ENCODE measurements at regions not wholly inside any gene's neighbourhood (a gene's known extent, or its start where the extent isn't known, plus 50 kb on each side); places are given as distances from the start of the nearest gene placed in this dataset.

DNA sequence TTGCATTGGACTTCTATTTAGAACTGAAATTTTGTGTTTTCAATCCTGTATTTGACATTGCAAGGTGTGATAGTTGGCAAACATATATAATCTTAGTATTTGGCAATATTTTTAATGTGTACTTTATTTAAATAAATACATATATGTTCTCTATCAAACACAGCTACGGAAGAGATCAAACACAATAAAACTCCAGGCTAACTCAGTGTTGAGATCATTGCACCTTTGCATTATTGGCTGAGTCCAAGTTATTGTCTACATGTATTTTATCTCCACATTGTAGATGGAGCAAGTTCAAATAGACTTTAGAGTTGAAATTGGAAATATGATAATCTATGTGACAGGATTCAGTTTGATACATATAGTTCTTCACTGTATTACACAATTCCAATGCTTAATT is 176.7 kb downstream of the ST6GAL2 start:
- H4K20me1 ChIP-seq (ENCODE audit: insufficient read depth, low read length) = no peaks in the 10 kb centered on the region
- intact Hi-C loops (cut with micrococcal nuclease) = no loop called here
- no peak overlapping the region for H3K4me3 Mint-ChIP-seq

GRCh38 chr2:106719222-106719621 is 166.7 kb downstream of the ST6GAL2 start:
- no peak overlapping the region for H3K4me2 ChIP-seq (replicated peaks; ENCODE audit: extremely low read depth, low read length, poor library complexity, severe bottlenecking)
- DNase-seq = no peak
- H3K4me1 ChIP-seq (ENCODE audit: control insufficient read depth in 1 of 2, insufficient read depth in 2 of 2, low read length in 2 of 2) = no peaks in the 10 kb centered on the region
- Mint-ChIP-seq H3K4me3 (no peak overlapping the region), H3K9me3 (peaks cover 9 to 17% (median 12%) of the 10 kb centered on the region in 7 donors), H3K4me1 (no peaks in the 10 kb centered on the region), H3K27me3 (ENCODE audit: low read depth in 3 of 3) (peaks cover 0 to 4% (median 2%) of the 10 kb centered on the region in 3 donors), H3K36me3 (no peaks in the 10 kb centered on the region), H3K27ac (no peak overlapping the region)
- H3K27ac ChIP-seq (ENCODE audit: low read depth in 1 of 2, low read length in 2 of 2) = no peak overlapping the region
- H3K27me3 ChIP-seq (ENCODE audit: control insufficient read depth in 2 of 2, insufficient read depth in 2 of 2, low read length in 2 of 2) = no peaks in the 10 kb centered on the region
- H3K9me3 ChIP-seq (replicated peaks in 1 of 2; ENCODE audit: control insufficient read depth in 1 of 2, insufficient read depth in 1 of 2, low read length in 2 of 2) = peaks cover 13% of the 10 kb centered on the region in 2 donors
- intact Hi-C loops (cut with micrococcal nuclease) = no loop called here
- no peak for TF ChIP-seq CTCF (IDR thresholded peaks at IDR 0.05)
- no peak overlapping the region for H3K4me3 ChIP-seq (replicated peaks in 1 of 3; ENCODE audit: low read depth in 2 of 3, low read length in 3 of 3)
- H3K9ac ChIP-seq (ENCODE audit: insufficient read depth, low read length, poor library complexity, severe bottlenecking) = no peak overlapping the region
- H3K79me2 ChIP-seq (ENCODE audit: insufficient read depth, low read length) = no peaks in the 10 kb centered on the region
- no peaks in the 10 kb centered on the region for H3K36me3 ChIP-seq (replicated peaks in 1 of 2; ENCODE audit: control insufficient read depth in 1 of 2, insufficient read depth in 2 of 2, low read length in 2 of 2)
- H4K20me1 ChIP-seq (ENCODE audit: insufficient read depth, low read length) = no peaks in the 10 kb centered on the region
- H2AFZ ChIP-seq (ENCODE audit: insufficient read depth, low read depth, low read length, poor library complexity, severe bottlenecking) = no peak overlapping the region
- no CpG with 5 or more reads among the region's 2 CpGs for WGBS (ENCODE audit: insufficient coverage)

More for the DNA sequence above, 176.7 kb downstream of the ST6GAL2 start:
- Mint-ChIP-seq H3K36me3 (no peaks in the 10 kb centered on the region), H3K27me3 (ENCODE audit: low read depth in 3 of 3) (no peaks in the 10 kb centered on the region), H3K4me1 (no peaks in the 10 kb centered on the region), H3K9me3 (peaks cover 5 to 19% (median 10%) of the 10 kb centered on the region in 7 donors), H3K27ac (no peak overlapping the region)
- Histone ChIP-seq H3K4me3 (replicated peaks in 1 of 3; ENCODE audit: low read depth in 2 of 3, low read length in 3 of 3) (no peak overlapping the region), H3K4me1 (ENCODE audit: control insufficient read depth in 1 of 2, insufficient read depth in 2 of 2, low read length in 2 of 2) (no peaks in the 10 kb centered on the region), H3K9ac (ENCODE audit: insufficient read depth, low read length, poor library complexity, severe bottlenecking) (no peak overlapping the region), H3K36me3 (replicated peaks in 1 of 2; ENCODE audit: control insufficient read depth in 1 of 2, insufficient read depth in 2 of 2, low read length in 2 of 2) (no peaks in the 10 kb centered on the region), H2AFZ (ENCODE audit: insufficient read depth, low read depth, low read length, poor library complexity, severe bottlenecking) (no peak overlapping the region), H3K79me2 (ENCODE audit: insufficient read depth, low read length) (no peaks in the 10 kb centered on the region), H3K4me2 (replicated peaks; ENCODE audit: extremely low read depth, low read length, poor library complexity, severe bottlenecking) (no peak overlapping the region), H3K9me3 (replicated peaks in 1 of 2; ENCODE audit: control insufficient read depth in 1 of 2, insufficient read depth in 1 of 2, low read length in 2 of 2) (peaks cover 25 to 27% of the 10 kb centered on the region in 2 donors), H3K27me3 (ENCODE audit: control insufficient read depth in 2 of 2, insufficient read depth in 2 of 2, low read length in 2 of 2) (no peaks in the 10 kb centered on the region), H3K27ac (ENCODE audit: low read depth in 1 of 2, low read length in 2 of 2) (no peak overlapping the region)
- no peak for DNase-seq
- TF ChIP-seq CTCF (IDR thresholded peaks at IDR 0.05) = no peak
- no CpG with 5 or more reads among the region's 1 CpG for WGBS (ENCODE audit: insufficient coverage)
